NOMO-1 treated with dmso at 0.1 percent for 144 hours (cell line): ENCODE measurements at regions not wholly inside any gene's neighbourhood (a gene's known extent, or its start where the extent isn't known, plus 50 kb on each side); places are given as distances from the start of the nearest gene placed in this dataset.
"Not testable (repeated sequence)": the region's sequence is repeated elsewhere in the genome, so short reads cannot be mapped to it uniquely, and the experiment has no call there.

Source experiments
- DNase-seq: peaks from one replicate; lab custom pipeline; 2025; ENCODE audit not compliant: unreplicated experiment; lab: John Stamatoyannopoulos, UW

DNA sequence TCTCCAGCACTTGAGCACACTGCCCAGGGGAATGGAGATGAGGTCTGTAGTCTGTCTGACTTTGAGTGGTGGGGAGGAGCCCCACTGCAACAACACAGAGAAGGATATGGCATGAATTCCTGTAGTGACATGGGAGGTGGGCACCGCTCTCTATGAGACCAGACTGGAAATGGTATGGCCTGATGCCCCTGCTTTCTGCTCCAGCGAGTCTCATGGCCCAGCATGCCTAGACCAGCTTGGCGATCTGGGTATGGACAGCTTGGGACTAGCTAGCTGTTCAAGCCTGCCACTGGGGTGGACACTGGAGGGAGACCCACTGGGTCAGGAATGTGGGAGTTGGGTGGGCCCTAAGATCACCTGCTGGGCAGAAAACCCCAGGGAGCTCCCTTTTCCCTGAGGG is 477.8 kb upstream of the SEL1L start:
- DNase-seq = no peak

DNA sequence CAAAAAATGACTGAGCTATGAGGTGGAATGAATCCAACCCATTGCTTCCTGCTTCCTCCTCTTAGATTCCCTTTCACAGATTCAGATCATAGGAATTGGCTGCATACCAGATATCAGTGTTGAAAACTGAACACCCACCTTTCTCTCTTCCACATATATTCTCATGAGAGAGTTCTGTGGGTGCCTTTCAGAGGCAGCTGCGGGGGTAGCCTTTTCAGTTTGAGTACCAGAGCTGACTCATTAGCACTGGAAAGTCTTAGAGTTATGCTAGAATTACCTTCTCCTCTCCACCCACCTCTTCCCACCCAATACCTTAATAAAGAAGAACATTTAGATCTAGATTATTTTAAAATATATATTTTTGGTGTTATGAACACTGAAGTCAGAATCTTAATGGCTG is 495.4 kb upstream of the SEL1L start:
- DNase-seq = no peak

DNA sequence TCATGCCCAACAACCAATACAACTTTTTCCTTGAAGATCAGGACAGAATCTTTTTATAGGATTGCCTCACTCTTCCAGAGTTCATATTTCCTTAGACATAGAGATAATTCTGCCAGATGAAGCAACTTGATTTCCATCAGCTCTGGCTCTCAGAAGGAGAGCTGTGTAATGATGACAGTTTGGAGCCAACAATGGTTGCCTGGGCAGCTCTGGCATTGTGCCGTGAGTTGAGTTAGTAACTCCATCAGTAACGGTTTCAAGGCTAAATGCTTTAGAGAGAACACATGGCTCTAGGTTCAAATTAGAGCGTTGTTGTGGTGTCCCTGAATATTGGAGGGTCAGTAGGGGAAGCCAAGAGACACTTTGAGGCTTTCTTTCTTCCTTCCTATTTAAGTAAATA is 501.7 kb upstream of the SEL1L start:
- no peak for DNase-seq

DNA sequence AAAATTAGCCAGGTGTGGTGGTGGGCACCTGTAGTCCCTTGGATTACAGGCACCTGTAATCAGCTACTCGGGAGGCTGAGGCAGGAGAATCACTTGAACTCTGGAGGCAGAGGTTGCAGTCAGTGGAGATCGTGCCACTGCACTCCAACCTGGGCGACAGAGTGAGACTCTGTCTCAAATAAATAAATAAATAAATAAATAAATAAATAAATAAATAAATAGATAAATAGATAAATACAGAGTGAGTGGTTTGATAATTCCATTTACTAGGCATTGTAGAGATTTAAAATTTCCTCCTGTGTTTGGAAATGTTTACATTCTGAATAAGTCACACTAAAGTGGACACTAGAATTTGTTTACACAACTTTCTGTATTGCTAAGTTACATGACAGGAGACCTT is 504.4 kb upstream of the SEL1L start:
- DNase-seq = not testable (repeated sequence)

DNA sequence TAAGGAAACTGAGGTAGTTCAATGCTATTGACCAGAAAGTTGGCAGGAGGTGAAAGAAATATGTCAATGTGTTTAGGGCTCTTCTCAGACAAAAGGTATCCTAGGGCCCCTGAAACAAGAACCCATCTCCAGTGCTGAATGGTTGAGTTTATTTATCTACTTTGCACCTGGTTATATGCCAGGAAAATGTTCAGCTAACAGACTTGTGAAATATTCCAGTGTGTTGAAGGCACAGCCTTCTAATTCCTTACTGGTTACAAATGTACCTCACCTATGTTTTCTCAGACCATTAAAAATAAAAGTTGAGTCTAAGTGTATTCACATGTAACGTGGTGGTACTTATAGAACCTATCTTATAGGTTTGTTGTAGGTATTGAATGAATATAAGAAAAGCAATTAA is 511.7 kb upstream of the SEL1L start:
- no peak for DNase-seq

DNA sequence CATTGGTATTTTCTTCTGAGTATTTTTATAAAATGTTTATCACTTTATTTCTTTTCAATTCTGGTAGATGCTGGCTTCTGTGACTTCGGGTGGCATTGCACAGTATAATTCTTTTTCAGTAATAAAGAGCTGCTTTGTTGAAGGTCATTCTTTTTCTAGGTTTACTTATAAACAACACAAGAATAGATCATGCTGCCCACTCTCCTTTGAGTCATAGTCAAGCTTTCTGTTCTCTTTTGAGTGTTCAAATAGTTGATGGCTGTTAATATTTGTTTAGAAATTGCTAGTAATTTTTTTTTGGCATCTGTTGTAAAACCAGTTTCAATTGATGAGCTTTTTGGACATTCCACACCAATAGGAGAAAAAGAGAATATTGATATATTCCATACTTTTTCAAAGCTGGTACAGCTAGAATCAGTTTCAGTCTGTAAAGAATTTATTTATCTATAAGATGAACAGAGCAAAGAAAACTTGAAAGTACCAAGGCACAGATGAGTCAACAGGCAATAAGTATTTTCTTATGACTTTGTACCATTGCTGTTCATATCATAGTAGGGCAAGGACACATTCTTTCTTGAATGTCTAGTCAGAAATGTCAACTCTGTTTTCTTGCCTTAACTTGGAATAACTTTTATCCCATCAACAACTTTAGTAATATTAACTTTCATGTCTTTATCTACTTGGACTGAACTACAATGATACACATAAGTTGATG is 513.0 kb upstream of the SEL1L start:
- DNase-seq = no peak

DNA sequence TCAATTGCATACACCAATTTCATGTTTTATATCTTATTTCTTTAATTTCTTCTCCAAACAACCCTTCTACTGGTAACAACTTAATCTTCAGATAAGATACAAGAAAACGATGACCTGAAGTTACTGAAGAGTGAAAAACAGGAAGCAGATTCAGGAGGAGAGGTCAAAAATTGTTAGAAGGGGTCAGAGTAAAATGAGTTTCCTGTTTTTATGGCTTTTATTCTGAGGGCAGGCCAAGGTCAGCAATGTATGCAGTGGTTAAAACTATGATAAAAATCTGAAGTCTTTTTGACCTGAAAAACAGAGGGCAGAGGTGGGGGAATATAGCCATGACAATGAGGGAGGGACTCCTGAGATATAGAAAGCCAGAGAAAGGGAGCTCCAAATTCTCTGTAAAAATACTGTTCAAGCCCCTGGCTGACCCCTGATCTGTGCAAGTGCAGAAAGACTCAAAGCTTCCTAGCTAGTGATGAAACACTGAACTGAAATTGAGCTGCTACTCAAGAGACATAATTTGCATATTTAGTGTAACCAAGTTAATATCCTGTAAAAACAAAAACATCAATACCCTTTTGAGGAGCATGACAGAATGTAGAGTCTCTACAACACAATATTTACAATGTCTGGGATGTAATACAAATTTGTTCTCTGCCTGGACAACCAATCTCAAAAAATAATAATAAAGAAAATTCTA is 514.3 kb upstream of the SEL1L start:
- DNase-seq = peak; percentile 15

DNA sequence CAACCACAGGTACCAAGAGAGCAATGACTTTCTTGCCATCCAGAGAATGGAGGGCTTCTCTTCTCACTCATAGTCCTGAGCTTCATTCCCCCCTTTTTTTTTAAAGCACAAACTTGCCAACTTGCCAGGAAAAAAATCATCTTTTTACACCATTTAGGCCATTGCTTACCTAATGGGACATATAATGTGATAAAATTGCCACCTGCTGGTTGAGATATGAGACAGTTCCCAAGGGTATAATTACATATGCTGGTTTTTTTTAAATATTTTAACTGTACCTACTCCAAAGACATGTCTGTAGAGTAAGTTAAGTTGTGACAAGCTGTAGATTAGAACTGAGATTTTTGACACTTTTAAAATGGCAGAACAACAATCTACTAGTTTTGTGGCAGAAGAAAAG is 519.1 kb upstream of the SEL1L start:
- DNase-seq = no peak

DNA sequence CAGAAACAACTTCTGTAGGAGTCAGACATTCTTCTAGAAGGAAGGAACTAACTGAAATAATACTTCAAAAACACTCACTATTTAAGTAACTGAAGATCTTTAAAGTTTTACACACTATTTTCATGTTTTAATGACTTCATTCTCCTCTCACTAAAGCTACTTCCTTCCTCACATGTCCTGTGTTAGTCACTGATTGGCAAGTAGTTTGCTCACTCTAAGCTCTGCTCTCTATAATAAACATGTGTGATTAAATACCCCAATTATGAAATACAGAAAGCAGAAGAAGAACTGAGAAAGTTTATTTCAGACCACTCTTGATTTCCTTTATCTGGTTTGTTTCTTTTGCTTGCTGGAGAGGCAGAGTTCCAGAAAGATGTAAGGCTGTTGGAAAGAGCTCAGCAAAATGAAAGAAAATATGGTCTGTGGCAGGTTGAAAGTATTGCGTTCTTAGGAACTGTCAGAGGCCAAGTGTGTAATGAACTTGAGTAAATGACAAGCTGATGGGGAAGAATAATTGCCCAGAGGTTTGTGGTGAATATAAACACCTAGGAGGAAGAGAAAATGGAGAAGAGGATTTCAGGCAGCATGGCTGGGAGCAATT is 522.0 kb upstream of the SEL1L start:
- peak; percentile 84 for DNase-seq

DNA sequence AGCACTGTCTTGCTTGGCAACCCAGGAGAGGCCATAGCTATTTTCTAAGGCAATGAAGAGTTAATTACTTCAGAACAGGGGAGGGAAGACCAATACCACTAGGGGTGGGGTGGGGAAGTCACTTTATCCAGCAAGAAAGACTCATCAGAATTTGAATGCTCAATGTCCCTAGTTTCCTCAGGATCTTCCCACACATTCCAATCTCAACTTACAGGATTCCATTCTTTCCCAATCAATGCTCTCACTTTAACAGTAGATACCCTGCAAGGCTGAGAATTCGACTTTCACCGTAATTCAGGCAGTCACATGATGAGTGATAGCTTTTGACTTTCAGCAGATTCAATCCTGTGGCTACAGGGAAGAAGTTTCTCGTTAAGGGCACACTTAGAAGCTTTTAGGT is 526.6 kb upstream of the SEL1L start:
- no peak for DNase-seq

DNA sequence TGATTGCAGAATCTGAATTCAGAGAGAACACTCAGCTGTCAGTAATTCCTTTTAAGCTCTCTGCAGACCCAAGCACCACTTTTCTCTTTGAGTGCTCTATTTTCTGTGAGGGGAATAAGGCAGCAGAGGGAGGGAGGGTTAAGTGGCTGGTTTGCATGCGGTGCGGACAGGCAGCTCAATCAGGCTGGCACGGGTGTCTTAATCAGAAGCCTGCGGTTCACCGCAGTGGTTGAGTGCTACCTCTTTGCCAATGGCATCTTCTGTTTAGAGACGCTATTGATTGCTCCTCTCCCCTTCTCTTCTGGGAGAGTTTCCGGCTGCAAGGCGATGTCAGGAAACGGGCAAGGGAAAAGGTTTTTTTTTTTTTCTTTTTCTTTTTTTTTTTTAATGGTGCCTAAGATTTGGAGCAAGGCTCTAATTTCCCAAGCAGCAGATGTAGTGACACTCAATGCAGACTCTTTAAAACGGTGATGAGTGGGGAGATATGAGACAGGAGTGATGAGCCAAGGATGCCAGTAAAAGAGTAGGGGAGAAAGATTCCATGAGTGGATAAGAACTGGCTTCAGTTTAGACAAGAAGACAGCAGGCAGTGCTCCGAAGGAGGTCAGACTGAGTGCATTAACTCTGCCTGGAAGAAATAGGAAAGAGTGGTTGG is 533.7 kb upstream of the SEL1L start:
- DNase-seq = no peak

DNA sequence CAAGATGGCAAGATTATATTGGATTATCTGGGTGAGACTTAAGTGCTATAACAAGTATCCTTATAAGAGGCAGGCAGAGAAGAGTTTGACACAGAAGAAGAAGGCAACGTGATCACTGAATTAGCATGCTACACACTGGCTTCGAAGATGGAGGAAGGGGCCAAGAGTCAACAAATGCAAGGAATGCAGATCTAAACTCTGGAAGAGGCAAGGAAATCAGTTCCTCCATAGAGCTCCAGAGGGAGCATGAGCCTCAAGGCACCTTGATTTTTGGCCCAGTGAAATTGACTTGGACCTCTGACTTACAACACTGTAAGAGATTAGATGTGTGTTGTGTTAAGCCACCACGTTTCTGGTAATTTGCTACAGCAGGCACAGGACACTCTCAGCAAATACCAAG is 536.4 kb upstream of the SEL1L start:
- DNase-seq = no peak

DNA sequence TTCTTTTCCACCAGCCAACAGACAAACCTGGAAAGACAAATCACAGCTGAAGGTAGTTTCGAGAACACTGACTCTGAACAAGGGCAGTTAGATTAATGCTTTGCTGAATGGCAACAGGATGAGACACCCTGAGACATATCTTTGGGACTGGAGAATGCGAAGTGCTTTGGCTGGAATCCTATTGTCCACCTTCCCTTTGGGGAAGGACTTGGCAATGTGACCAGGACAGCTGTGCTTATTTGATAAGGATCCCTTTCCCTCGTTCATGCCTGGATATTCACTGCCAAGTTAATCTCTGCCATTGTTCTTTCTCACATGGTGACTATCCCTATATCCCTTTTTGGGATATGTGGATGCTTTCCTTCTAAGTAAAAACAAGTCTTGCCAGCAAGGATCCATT is 537.1 kb upstream of the SEL1L start:
- DNase-seq = no peak

DNA sequence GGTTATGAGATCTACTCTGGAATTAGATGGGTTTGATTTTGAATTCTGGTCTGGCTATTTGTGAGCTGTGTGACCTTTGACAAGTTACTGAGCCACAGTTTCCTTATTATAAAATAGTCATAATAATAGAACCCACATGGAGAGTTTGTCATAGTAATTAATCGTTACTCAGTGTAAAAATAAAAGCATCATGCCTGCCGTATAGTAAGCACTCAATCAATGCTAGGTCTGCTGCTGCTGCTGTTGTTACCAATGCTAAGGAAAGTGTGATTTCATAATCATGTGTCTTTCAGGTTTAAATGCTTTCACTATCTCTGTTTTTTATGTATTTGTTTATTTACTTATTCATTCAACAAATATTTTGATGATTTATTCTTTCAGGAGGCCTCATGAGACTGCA is 539.9 kb upstream of the SEL1L start:
- DNase-seq = no peak

DNA sequence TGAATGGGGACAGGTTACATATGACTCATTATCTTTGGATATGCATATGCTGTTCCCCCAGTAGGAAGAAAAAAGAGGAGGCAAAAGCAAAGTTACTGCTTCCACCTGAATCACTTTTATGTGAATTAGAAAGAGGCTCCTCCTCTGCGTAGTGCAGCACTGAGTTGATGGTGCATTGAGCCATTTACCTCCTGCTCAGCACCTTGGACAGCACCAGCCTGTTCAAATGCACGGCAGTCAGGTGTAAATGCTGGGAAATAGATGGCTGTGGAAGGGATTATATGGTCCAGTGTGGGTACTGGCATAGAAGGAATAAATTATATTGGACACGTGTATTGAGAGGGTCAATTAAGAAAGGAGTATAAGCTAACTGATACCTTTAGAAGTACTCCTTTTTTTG is 541.9 kb upstream of the SEL1L start:
- DNase-seq = no peak

DNA sequence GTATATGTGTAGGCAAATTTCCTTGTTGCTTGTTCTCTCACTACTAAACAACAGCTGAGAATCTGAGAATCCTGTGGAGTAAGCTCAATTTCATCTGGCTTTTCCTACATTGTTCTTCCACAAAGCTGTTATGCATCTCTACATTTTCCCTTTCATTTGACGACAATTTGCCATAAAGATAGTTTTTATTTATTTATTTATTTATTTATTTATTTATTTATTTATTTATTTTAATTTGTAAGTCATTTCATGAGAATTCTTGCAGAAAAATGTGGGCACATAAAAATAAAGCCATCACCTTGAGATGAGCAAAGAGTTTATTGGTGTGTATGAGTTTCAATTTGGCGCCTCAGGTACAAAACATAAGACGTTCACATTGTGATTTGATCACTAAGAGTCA is 545.9 kb upstream of the SEL1L start:
- no peak for DNase-seq

DNA sequence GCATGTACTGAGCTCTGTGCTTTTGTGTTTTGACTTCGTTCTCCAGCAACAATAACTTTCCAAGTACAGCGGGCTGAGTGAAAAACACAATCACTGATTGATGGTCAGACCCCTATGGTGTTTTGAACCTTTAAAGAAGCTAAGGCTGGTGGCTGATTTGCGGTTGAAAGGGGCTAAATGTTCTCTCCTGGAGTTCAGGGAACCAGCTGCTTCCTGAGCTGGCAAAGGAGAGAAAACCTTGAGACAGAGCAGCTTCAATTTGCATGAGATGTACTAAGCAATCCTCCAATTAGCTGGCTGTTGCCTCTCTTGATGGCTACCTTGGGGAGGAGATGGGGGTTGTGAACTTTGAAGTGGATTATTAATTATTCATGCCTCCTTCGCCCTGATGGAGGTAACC is 546.7 kb upstream of the SEL1L start:
- DNase-seq = no peak

DNA sequence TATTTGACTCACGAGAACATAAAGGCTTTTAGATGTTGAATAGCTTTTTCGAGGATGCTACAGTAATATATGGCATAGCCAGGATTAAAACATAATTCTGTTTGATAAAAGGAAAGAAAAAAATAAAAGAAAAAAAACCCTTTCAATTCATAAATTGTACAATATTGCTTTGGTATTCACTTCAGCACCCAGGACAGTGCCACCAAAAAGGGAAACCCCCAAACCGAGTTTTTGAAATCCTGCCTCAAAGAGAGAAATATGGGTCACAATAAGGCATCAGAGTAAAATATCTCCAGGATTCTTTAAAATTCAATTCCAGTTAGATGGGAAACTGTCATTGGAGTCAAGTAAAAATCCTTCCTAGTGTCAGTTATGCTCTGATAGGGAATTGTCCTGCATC is 551.2 kb upstream of the SEL1L start:
- DNase-seq = no peak

DNA sequence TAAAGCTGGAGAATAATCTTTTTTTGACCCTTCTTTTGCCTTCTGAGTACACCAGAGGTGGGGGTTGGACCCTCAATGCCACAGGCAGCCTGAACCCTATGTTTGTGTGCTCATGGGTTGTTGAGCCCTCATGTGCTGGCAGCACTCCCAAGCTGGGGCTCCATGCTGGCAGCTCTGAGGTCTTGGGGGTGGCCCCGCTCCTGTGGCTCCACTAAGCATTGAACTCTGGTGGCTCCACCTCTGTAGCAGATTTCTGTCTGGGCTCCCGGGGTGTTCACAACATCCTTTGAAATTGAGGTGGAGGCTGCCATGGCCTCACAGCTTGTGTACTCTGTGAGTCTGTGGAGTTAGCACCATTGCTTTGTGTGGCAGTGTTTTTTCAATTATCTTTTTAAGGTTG is 557.4 kb upstream of the SEL1L start:
- no peak for DNase-seq

DNA sequence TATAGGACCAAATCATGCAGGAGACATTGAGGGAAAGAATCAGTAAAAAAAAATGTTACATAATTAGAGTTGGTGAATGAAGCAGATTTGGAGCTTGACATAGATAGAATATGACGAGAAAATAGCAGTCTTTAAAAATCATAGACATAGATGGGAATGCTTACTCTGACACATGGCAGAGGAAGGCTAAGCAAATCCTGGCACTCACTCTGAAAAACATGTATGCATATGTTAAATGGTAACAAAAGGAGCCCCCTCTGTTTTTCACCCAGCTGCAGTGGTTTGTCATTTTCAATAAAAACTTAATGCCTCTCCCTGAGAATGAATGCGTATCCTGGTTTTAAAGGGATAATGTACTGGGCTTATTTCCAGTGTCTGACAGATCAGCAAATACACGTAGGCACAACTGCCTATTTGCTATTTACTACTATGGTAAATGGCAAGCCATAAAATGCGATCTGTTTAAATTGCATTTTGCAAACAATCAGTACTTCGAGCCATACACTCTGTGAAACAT is 561.2 kb upstream of the SEL1L start:
- no peak for DNase-seq

DNA sequence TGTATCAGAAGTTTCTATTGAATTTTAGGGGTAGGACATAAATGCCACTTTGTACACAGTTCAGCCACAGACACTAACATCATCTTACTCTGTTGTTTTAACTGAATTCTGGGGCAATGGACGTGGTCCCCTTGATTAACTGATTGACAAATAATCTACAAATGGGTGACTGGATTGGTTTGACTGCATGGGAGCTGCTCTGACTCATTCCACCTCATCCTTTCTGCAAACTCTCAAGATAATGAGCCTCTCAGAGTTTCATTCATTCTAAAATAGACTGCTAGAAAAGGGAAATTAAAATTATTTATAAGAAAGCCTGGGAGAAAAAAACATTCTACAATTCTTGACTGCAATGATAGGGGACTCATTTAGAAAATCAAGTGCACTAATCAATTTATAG is 570.4 kb upstream of the SEL1L start:
- no peak for DNase-seq
